Choroid plexus epithelial cell (primary cell): ENCODE measurements at regions not wholly inside any gene's neighbourhood (a gene's known extent, or its start where the extent isn't known, plus 50 kb on each side); places are given as distances from the start of the nearest gene placed in this dataset.

Experiments
- DNase-seq: peaks from one replicate; pipeline ENCODE4 v3.0.0-alpha.2; 2010; ENCODE audit warnings: low read depth
- H3K4me3 ChIP-seq: 2 replicates; pipeline ENCODE4 v1.5.1; 2011; ENCODE audit warnings: low read depth, mild to moderate bottlenecking, control low read depth, low read length, moderate library complexity
- CTCF ChIP-seq: conservative IDR thresholded peaks from 2 replicates; pipeline ENCODE4 v1.5.1; 2011; ENCODE audit warnings: low read depth, mild to moderate bottlenecking, control low read depth, inconsistent platforms, low read length, moderate library complexity

GRCh38 chr4:137032222-137032621, 500.1 kb downstream of the PCDH18 start:
- H3K4me3 ChIP-seq: no peak overlapping the region
- no peak for TF ChIP-seq CTCF
- peak; percentile 4 for DNase-seq

- TF ChIP-seq CTCF: no peak
- no peak for DNase-seq
- H3K4me3 ChIP-seq: no peak overlapping the region
Measured at GRCh38 chr4:137029026-137029425, 503.3 kb downstream of the PCDH18 start.

- no peak for DNase-seq
- no peak overlapping the region for H3K4me3 ChIP-seq
- no peak for TF ChIP-seq CTCF
Measured at GRCh38 chr4:137025484-137026059, 506.7 kb downstream of the PCDH18 start.

GRCh38 chr4:137015426-137016409, 516.6 kb downstream of the PCDH18 start:
- TF ChIP-seq CTCF: no peak
- DNase-seq: no peak
- H3K4me3 ChIP-seq: no peak overlapping the region

- TF ChIP-seq CTCF: no peak
- H3K4me3 ChIP-seq: no peak overlapping the region
- DNase-seq: no peak
Measured at GRCh38 chr4:137000432-137000831, 531.9 kb downstream of the PCDH18 start.

GRCh38 chr4:136992032-136992431, 540.3 kb downstream of the PCDH18 start:
- H3K4me3 ChIP-seq: no peak overlapping the region
- TF ChIP-seq CTCF: no peak
- DNase-seq: no peak

- no peak for DNase-seq
- H3K4me3 ChIP-seq: no peak overlapping the region
- no peak for TF ChIP-seq CTCF
Measured at GRCh38 chr4:136985683-136986082, 546.6 kb downstream of the PCDH18 start.
